Keratinocyte (primary cell): ENCODE measurements at regions not wholly inside any gene's neighbourhood (a gene's known extent, or its start where the extent isn't known, plus 50 kb on each side); places are given as distances from the start of the nearest gene placed in this dataset.

Source experiments
- CTCF ChIP-seq, 3 experiments: IDR thresholded peaks in 1 of 3; conservative IDR thresholded peaks in 1 of 3; optimal IDR thresholded peaks in 1 of 3; 2 replicates in 2 of 3; 3 replicates in 1 of 3; pipeline versions ENCODE3 to v1.5.1; 2011; ENCODE audit warnings: low read length in 3 of 3, mild to moderate bottlenecking in 3 of 3, moderate library complexity in 2 of 3, control low read depth in 1 of 3, inconsistent platforms in 1 of 3; ENCODE audit not compliant: insufficient read depth in 2 of 3; ENCODE audit errors: extremely low read depth in 1 of 3
- EZH2 ChIP-seq: IDR thresholded peaks from one replicate; pipeline ENCODE4 v1.6.1; 2012; ENCODE audit warnings: inconsistent platforms, mild to moderate bottlenecking, low read length, moderate library complexity

- no peak for TF ChIP-seq CTCF (optimal IDR thresholded peaks at IDR 0.05 in 1 of 3, IDR thresholded peaks at IDR 0.05 in 1 of 3, conservative IDR thresholded peaks at IDR 0.05 in 1 of 3; ENCODE audit: extremely low read depth in 1 of 3, insufficient read depth in 2 of 3, low read length in 3 of 3)
- no peak for TF ChIP-seq EZH2
Observed at GRCh38 chr13:83731113-83731512, 151.2 kb downstream of the SLITRK1 start.
